ENCODE measurements at regions not wholly inside any gene's neighbourhood (a gene's known extent, or its start where the extent isn't known, plus 50 kb on each side); places are given as distances from the start of the nearest gene placed in this dataset.

- Histone ChIP-seq H3K27ac (no peak overlapping the region), H3K4me3 (no peak overlapping the region)
- no peak for TF ChIP-seq CTCF (IDR thresholded peaks at IDR 0.05)
- DNase-seq (ENCODE audit: low spot score), result no peak
Measured at GRCh38 chr10:90126256-90126595, 424.8 kb downstream of the KIF20B start.

GRCh38 chr10:90130321-90131086 lies 429.1 kb downstream of the KIF20B start:
- TF ChIP-seq CTCF (IDR thresholded peaks at IDR 0.05), result no peak
- no peak overlapping the region for H3K27ac ChIP-seq
- no peak overlapping the region for H3K4me3 ChIP-seq
- DNase-seq (ENCODE audit: low spot score), result no peak

GRCh38 chr10:90133606-90134005 lies 432.2 kb downstream of the KIF20B start:
- no peak for DNase-seq (ENCODE audit: low spot score)
- TF ChIP-seq CTCF (IDR thresholded peaks at IDR 0.05), result no peak
- Histone ChIP-seq H3K27ac (no peak overlapping the region), H3K4me3 (no peak overlapping the region)

GRCh38 chr10:90136731-90137316 lies 435.4 kb downstream of the KIF20B start:
- no peak for TF ChIP-seq CTCF (IDR thresholded peaks at IDR 0.05)
- H3K27ac ChIP-seq, result no peak overlapping the region
- no peak overlapping the region for H3K4me3 ChIP-seq
- DNase-seq (ENCODE audit: low spot score), result no peak

- no peak overlapping the region for H3K27ac ChIP-seq
- no peak for TF ChIP-seq CTCF (IDR thresholded peaks at IDR 0.05)
- DNase-seq (ENCODE audit: low spot score), result no peak
- no peak overlapping the region for H3K4me3 ChIP-seq
Measured at GRCh38 chr10:90138844-90139243, 437.5 kb downstream of the KIF20B start.

- no peak overlapping the region for H3K27ac ChIP-seq
- no peak for TF ChIP-seq CTCF (IDR thresholded peaks at IDR 0.05)
- H3K4me3 ChIP-seq, result no peak overlapping the region
- DNase-seq (ENCODE audit: low spot score), result no peak
Measured at GRCh38 chr10:90141791-90142190, 440.4 kb downstream of the KIF20B start.

GRCh38 chr10:90143937-90144336 lies 442.5 kb downstream of the KIF20B start:
- no peak for TF ChIP-seq CTCF (IDR thresholded peaks at IDR 0.05)
- no peak overlapping the region for H3K27ac ChIP-seq
- DNase-seq (ENCODE audit: low spot score), result no peak
- H3K4me3 ChIP-seq, result no peak overlapping the region
